ENCODE measurements at regions not wholly inside any gene's neighbourhood (a gene's known extent, or its start where the extent isn't known, plus 50 kb on each side); places are given as distances from the start of the nearest gene placed in this dataset.

DNA sequence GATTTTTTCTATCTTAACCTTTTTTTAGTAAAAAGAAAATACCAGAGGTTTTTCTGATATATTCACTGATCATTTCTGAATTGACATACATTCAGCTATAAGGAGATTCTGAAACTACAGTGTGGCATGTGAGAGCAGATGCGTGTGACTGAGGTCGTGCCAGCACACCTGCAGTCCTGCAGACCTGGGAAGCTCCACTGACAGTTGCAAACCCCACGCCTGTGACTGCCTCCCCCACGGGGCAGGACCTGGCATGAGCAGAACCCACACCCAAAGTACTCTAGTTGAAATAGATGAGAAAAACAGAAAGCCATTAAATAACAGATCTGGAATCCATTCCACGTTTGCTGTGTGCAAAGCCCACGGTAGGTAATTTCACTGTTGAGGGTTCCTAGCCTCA lies 80.7 kb downstream of the TEX29 start:
- TF ChIP-seq FOXK1 (CRISPR knock-in tag; IDR thresholded peaks at IDR 0.05) (no peak), NFE2L1 (CRISPR knock-in tag; IDR thresholded peaks at IDR 0.05) (no peak), SP1 (CRISPR knock-in tag; conservative IDR thresholded peaks at IDR 0.05) (no peak), JAZF1 (CRISPR knock-in tag; IDR thresholded peaks at IDR 0.05) (no peak), SOX15 (CRISPR knock-in tag; IDR thresholded peaks at IDR 0.05) (no peak), GABPB1 (CRISPR knock-in tag; IDR thresholded peaks at IDR 0.05) (no peak)
- TF ChIP-seq, protein P1, sequence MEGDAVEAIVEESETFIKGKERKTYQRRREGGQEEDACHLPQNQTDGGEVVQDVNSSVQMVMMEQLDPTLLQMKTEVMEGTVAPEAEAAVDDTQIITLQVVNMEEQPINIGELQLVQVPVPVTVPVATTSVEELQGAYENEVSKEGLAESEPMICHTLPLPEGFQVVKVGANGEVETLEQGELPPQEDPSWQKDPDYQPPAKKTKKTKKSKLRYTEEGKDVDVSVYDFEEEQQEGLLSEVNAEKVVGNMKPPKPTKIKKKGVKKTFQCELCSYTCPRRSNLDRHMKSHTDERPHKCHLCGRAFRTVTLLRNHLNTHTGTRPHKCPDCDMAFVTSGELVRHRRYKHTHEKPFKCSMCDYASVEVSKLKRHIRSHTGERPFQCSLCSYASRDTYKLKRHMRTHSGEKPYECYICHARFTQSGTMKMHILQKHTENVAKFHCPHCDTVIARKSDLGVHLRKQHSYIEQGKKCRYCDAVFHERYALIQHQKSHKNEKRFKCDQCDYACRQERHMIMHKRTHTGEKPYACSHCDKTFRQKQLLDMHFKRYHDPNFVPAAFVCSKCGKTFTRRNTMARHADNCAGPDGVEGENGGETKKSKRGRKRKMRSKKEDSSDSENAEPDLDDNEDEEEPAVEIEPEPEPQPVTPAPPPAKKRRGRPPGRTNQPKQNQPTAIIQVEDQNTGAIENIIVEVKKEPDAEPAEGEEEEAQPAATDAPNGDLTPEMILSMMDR (IDR thresholded peaks at IDR 0.05): no peak
- TF ChIP-seq, protein P2, sequence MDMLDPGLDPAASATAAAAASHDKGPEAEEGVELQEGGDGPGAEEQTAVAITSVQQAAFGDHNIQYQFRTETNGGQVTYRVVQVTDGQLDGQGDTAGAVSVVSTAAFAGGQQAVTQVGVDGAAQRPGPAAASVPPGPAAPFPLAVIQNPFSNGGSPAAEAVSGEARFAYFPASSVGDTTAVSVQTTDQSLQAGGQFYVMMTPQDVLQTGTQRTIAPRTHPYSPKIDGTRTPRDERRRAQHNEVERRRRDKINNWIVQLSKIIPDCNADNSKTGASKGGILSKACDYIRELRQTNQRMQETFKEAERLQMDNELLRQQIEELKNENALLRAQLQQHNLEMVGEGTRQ (CRISPR knock-in tag; IDR thresholded peaks at IDR 0.05): no peak
- TF ChIP-seq, protein P3, sequence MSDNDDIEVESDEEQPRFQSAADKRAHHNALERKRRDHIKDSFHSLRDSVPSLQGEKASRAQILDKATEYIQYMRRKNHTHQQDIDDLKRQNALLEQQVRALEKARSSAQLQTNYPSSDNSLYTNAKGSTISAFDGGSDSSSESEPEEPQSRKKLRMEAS (CRISPR knock-in tag; IDR thresholded peaks at IDR 0.05): no peak
- TF ChIP-seq, protein P4, sequence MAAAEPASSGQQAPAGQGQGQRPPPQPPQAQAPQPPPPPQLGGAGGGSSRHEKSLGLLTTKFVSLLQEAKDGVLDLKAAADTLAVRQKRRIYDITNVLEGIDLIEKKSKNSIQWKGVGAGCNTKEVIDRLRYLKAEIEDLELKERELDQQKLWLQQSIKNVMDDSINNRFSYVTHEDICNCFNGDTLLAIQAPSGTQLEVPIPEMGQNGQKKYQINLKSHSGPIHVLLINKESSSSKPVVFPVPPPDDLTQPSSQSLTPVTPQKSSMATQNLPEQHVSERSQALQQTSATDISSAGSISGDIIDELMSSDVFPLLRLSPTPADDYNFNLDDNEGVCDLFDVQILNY (CRISPR knock-in tag; IDR thresholded peaks at IDR 0.05): no peak

Measured in WTC11 (cell line).